Esophagus squamous epithelium (tissue), 5 donors: ENCODE measurements at regions not wholly inside any gene's neighbourhood (a gene's known extent, or its start where the extent isn't known, plus 50 kb on each side); places are given as distances from the start of the nearest gene placed in this dataset.

ENCODE experiments used
- DNase-seq: peaks from one replicate; lab custom pipeline; 2025; lab: John Stamatoyannopoulos, UW
- H3K27ac ChIP-seq, 4 donors: fragments of 200-600 bp; sonication (generic); one replicate each; pipeline ENCODE4 v1.5.1; 2016 to 2019; ENCODE audit warnings: mild to moderate bottlenecking in 1 of 4
- H3K27me3 ChIP-seq, 4 donors: fragments of 200-600 bp; sonication (generic); 1 replicate in 3 of 4; 2 replicates in 1 of 4; pipeline versions ENCODE4 v1.5.1 to v1.6.0; 2017 to 2021; ENCODE audit warnings: antibody characterized with exemption in 1 of 4
- H3K36me3 ChIP-seq, 3 donors: fragments of 200-600 bp; sonication (generic); one replicate each; pipeline ENCODE4 v1.5.1; 2016 to 2019
- H3K4me1 ChIP-seq, 3 donors: fragments of 200-600 bp; sonication (generic); one replicate each; pipeline ENCODE4 v1.5.1; 2017 to 2019
- H3K4me3 ChIP-seq, 4 donors: fragments of 200-600 bp; sonication (generic); 1 replicate in 3 of 4; 2 replicates in 1 of 4; pipeline ENCODE4 v1.5.1; 2016 to 2019; ENCODE audit warnings: mild to moderate bottlenecking in 2 of 4, moderate library complexity in 1 of 4
- H3K9me3 ChIP-seq, 3 donors: fragments of 200-600 bp; sonication (generic); one replicate each; pipeline ENCODE4 v1.5.1; 2016 to 2019
- CTCF ChIP-seq, 6 experiments: fragments of 450-650 bp in 4 of 6; fragments of 200-600 bp in 2 of 6; sonication (generic) in 2 of 6; IDR thresholded peaks; one replicate each; pipeline ENCODE4 v1.5.1; 2016 to 2019; ENCODE audit warnings: antibody characterized with exemption in 6 of 6, mild to moderate bottlenecking in 4 of 6, moderate library complexity in 4 of 6
- POLR2A ChIP-seq, 4 donors: fragments of 450-650 bp; IDR thresholded peaks; one replicate each; pipeline ENCODE4 v1.6.1; 2017; ENCODE audit warnings: antibody characterized with exemption in 4 of 4, mild to moderate bottlenecking in 4 of 4, moderate library complexity in 3 of 4
- WGBS, 2 donors: methylation state at CpG; one replicate each; pipeline ENCODE4 v1.1.5; 2018; 5-methylcytosine and 5-hydroxymethylcytosine counted together
- intact Hi-C: fragments of 100-400 bp; cut with DNase I; formaldehyde crosslinking; loops from one replicate; pipeline ENCODE4 v1.15.0; 2022
- donor health status: DM: yes; HTN: yes; CAD: no.

DNA sequence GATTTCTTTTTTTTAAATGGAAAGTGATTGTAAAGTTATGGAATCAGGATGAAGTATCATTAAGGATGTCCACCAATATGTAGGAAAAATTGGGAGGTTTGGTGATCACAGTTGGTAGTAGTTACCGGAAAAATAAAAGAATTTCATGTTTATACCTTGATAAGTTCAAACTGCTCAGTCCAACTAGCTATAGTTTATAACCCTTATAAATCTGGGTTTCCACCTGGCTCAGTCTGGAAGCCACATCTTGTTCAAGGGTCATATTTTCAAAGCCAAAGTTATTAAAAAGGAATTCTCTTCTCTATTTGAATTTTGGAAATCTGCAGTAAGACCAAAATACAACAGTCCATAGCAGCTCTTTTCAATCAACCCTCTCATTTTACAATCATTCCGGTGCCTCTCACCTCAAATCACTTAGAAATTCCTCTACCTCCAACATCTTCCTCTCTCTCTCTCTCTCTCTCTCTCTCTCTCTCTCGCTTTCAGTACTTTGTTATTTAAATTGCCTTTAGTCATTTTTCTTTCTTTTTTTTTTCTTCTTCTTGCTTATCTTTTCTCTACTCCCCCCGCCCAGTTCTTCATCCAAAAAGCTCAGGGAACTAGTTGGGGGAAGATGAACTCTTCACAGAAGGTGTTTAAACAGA lies 186.2 kb upstream of the TBC1D5 start:
- H3K36me3 ChIP-seq: no peaks in the 10 kb centered on the region
- no peak overlapping the region for H3K4me3 ChIP-seq
- no peaks in the 10 kb centered on the region for H3K9me3 ChIP-seq
- WGBS, 2 donors: 83 to 91% methylated on average over 3 to 4 of the region's 4 CpGs
- H3K27me3 ChIP-seq: no peaks in the 10 kb centered on the region
- no peak overlapping the region for H3K27ac ChIP-seq
- DNase-seq: no peak
- intact Hi-C loops: no loop called here
- TF ChIP-seq POLR2A (IDR thresholded peaks at IDR 0.05) (no peak), CTCF (IDR thresholded peaks at IDR 0.05) (no peak)
- no peaks in the 10 kb centered on the region for H3K4me1 ChIP-seq

DNA sequence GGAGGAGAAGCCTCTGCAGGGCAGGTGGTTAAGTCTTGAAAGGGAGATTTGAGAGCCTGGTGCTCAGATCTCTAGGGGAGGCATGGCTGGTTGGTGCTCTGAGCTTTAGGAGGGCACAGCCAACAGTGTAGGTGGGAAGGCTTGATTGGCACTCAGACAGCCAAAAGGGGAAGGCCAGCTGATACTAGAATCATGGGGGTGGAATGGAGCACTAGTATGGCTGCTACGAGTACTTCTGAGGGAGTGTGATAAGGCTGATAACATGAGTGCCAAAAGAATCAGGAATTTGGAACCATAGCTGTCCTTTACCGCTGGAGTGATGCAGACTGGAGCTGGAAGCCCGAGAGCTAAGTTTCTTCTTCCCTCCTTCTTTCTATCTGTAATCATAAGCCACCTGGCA lies 184.6 kb upstream of the TBC1D5 start:
- intact Hi-C loops: no loop called here
- no peak for DNase-seq
- no peaks in the 10 kb centered on the region for H3K9me3 ChIP-seq
- TF ChIP-seq CTCF (IDR thresholded peaks at IDR 0.05): no peak
- no peak for TF ChIP-seq POLR2A (IDR thresholded peaks at IDR 0.05)
- H3K4me1 ChIP-seq: no peaks in the 10 kb centered on the region
- no peak overlapping the region for H3K4me3 ChIP-seq
- no peak overlapping the region for H3K27ac ChIP-seq
- no peaks in the 10 kb centered on the region for H3K36me3 ChIP-seq
- no peaks in the 10 kb centered on the region for H3K27me3 ChIP-seq
- whole genome bisulfite sequencing, 2 donors: 81 to 87% methylated on average over 3 of the region's 3 CpGs

DNA sequence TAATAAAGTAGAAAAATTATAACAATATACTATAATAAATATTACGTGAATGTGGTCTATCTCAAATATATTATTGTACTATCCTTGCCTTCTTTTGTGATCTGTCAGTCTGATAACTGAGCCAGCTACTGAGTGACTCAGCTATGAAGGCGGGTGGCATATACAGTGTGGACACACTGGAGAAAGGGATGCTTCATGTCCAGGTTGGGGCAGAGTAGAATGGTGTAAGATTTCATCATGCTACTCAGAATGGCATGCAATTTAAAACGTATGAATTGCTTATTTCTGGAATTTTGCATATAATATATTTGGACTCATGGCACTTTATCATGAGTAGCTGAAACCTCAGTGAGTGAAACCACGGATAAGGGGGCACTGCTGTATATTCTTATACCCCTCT lies 172.9 kb upstream of the TBC1D5 start:
- no peak for DNase-seq
- no peaks in the 10 kb centered on the region for H3K27me3 ChIP-seq
- no peaks in the 10 kb centered on the region for H3K4me1 ChIP-seq
- no peaks in the 10 kb centered on the region for H3K36me3 ChIP-seq
- intact Hi-C loops: no loop called here
- H3K27ac ChIP-seq: no peak overlapping the region
- no peaks in the 10 kb centered on the region for H3K9me3 ChIP-seq
- H3K4me3 ChIP-seq: no peak overlapping the region
- WGBS, 2 donors: 76 to 81% methylated on average over 4 of the region's 4 CpGs
- TF ChIP-seq CTCF (IDR thresholded peaks at IDR 0.05) (no peak), POLR2A (IDR thresholded peaks at IDR 0.05) (no peak)

GRCh38 chr3:17913359-17913758 lies 170.9 kb upstream of the TBC1D5 start:
- intact Hi-C loops: no loop called here
- no peaks in the 10 kb centered on the region for H3K9me3 ChIP-seq
- H3K27ac ChIP-seq: no peak overlapping the region
- 41 to 68% methylated on average over 2 of the region's 2 CpGs for WGBS, 2 donors
- H3K36me3 ChIP-seq: no peaks in the 10 kb centered on the region
- no peak for DNase-seq
- H3K4me3 ChIP-seq: no peak overlapping the region
- no peaks in the 10 kb centered on the region for H3K4me1 ChIP-seq
- no peak for TF ChIP-seq CTCF (IDR thresholded peaks at IDR 0.05)
- TF ChIP-seq POLR2A (IDR thresholded peaks at IDR 0.05): no peak
- no peaks in the 10 kb centered on the region for H3K27me3 ChIP-seq

GRCh38 chr3:17911986-17912760 lies 169.7 kb upstream of the TBC1D5 start:
- Histone ChIP-seq H3K36me3 (no peaks in the 10 kb centered on the region), H3K27ac (no peak overlapping the region), H3K4me1 (no peaks in the 10 kb centered on the region), H3K4me3 (no peak overlapping the region), H3K9me3 (no peaks in the 10 kb centered on the region), H3K27me3 (no peaks in the 10 kb centered on the region)
- no peak for DNase-seq
- 51 to 68% methylated on average over 8 of the region's 8 CpGs for WGBS, 2 donors
- TF ChIP-seq POLR2A (IDR thresholded peaks at IDR 0.05): no peak
- no peak for TF ChIP-seq CTCF (IDR thresholded peaks at IDR 0.05)
- intact Hi-C loops: no loop called here
